ENCODE measurements at regions not wholly inside any gene's neighbourhood (a gene's known extent, or its start where the extent isn't known, plus 50 kb on each side); places are given as distances from the start of the nearest gene placed in this dataset.

DNA sequence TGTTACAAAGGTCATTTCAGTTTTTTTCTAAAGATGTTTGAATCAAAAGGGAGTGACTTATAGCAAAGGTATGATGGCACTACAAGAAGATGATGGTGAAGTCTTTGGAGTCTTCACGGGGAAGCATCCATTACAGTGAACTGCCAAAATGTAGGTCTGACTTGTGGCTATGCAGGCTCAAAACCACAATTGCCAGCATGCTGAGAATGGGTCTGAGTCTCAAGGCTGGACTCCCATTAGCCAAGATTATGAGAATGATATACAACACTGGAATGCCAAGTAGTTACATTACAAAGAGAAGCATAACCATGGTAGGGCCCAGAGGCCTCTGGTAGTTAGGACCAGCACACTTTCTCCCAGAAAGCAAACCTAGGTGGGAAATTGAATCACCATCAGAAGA lies 194.2 kb downstream of the MTHFS start:
- Mint-ChIP-seq H3K4me3 (ENCODE audit: low read depth) (no peak overlapping the region), H3K36me3 (ENCODE audit: insufficient read depth) (no peaks in the 10 kb centered on the region), H3K9me3 (ENCODE audit: low read depth) (peaks cover 6% of the 10 kb centered on the region), H3K27ac (no peak overlapping the region), H3K27me3 (no peaks in the 10 kb centered on the region), H3K4me1 (ENCODE audit: low read depth) (no peaks in the 10 kb centered on the region)
- TF ChIP-seq, protein P1, sequence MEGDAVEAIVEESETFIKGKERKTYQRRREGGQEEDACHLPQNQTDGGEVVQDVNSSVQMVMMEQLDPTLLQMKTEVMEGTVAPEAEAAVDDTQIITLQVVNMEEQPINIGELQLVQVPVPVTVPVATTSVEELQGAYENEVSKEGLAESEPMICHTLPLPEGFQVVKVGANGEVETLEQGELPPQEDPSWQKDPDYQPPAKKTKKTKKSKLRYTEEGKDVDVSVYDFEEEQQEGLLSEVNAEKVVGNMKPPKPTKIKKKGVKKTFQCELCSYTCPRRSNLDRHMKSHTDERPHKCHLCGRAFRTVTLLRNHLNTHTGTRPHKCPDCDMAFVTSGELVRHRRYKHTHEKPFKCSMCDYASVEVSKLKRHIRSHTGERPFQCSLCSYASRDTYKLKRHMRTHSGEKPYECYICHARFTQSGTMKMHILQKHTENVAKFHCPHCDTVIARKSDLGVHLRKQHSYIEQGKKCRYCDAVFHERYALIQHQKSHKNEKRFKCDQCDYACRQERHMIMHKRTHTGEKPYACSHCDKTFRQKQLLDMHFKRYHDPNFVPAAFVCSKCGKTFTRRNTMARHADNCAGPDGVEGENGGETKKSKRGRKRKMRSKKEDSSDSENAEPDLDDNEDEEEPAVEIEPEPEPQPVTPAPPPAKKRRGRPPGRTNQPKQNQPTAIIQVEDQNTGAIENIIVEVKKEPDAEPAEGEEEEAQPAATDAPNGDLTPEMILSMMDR (IDR thresholded peaks at IDR 0.05; ENCODE audit: unreplicated experiment) = no peak
- DNase-seq (ENCODE audit: low spot score, unreplicated experiment) = no peak

GRCh38 chr15:79721256-79721655 lies 175.6 kb downstream of the MTHFS start:
- H3K4me3 Mint-ChIP-seq (ENCODE audit: low read depth) = no peak overlapping the region
- peaks cover 11% of the 10 kb centered on the region for H3K27me3 Mint-ChIP-seq
- no peaks in the 10 kb centered on the region for H3K9me3 Mint-ChIP-seq (ENCODE audit: low read depth)
- TF ChIP-seq, protein P1 (IDR thresholded peaks at IDR 0.05; ENCODE audit: unreplicated experiment) = no peak
- no peak overlapping the region for H3K27ac Mint-ChIP-seq
- no peaks in the 10 kb centered on the region for H3K4me1 Mint-ChIP-seq (ENCODE audit: low read depth)
- no peaks in the 10 kb centered on the region for H3K36me3 Mint-ChIP-seq (ENCODE audit: insufficient read depth)
- DNase-seq (ENCODE audit: low spot score, unreplicated experiment) = no peak

DNA sequence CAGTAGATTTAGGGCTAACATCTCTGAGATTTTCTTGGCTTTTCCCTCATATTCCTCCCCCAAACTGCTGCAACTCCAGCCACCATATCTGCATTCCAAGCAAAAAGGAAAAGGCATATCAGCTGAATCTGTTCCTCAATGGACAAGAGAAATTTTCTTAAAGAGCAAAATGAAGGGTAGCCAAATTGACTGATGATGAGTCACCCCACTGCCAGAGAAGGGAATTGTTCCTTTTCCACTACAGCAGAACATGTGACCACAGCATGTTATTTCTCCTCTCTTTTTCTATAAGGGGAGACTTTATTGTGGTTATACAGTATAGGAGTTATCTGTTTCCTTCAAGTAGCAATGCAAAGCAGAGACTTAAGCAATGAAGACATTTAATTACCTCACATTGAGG lies 172.5 kb downstream of the MTHFS start:
- H3K4me1 Mint-ChIP-seq (ENCODE audit: low read depth) = no peaks in the 10 kb centered on the region
- no peaks in the 10 kb centered on the region for H3K36me3 Mint-ChIP-seq (ENCODE audit: insufficient read depth)
- H3K27ac Mint-ChIP-seq = no peak overlapping the region
- DNase-seq (ENCODE audit: low spot score, unreplicated experiment) = no peak
- no peak overlapping the region for H3K4me3 Mint-ChIP-seq (ENCODE audit: low read depth)
- TF ChIP-seq, protein P1 (IDR thresholded peaks at IDR 0.05; ENCODE audit: unreplicated experiment) = no peak
- H3K27me3 Mint-ChIP-seq = peaks cover 8% of the 10 kb centered on the region
- H3K9me3 Mint-ChIP-seq (ENCODE audit: low read depth) = no peaks in the 10 kb centered on the region

DNA sequence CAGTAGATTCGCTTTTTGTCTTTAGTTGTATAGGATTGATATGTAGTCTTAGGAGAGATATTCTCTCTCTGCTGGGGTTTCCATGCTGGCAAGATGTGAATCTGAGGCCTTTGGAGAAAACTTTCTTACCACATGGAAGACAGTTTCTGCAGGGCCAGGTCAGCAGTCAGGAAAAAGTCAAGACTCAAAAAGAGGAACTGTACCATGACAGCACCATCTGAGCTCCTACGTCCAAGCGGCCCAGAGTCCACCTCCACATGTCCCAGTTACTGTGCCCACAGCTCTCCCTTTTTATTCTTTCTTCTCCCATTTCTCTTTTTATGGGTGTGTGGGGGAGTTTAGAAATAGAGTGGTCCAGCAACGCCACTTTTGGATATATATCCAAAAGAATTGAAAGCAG lies 172.0 kb downstream of the MTHFS start:
- TF ChIP-seq, protein P1 (IDR thresholded peaks at IDR 0.05; ENCODE audit: unreplicated experiment) = no peak
- H3K27ac Mint-ChIP-seq = no peak overlapping the region
- no peak for DNase-seq (ENCODE audit: low spot score, unreplicated experiment)
- H3K27me3 Mint-ChIP-seq = peaks cover 8% of the 10 kb centered on the region
- H3K4me3 Mint-ChIP-seq (ENCODE audit: low read depth) = no peak overlapping the region
- H3K9me3 Mint-ChIP-seq (ENCODE audit: low read depth) = no peaks in the 10 kb centered on the region
- H3K4me1 Mint-ChIP-seq (ENCODE audit: low read depth) = no peaks in the 10 kb centered on the region
- H3K36me3 Mint-ChIP-seq (ENCODE audit: insufficient read depth) = no peaks in the 10 kb centered on the region

DNA sequence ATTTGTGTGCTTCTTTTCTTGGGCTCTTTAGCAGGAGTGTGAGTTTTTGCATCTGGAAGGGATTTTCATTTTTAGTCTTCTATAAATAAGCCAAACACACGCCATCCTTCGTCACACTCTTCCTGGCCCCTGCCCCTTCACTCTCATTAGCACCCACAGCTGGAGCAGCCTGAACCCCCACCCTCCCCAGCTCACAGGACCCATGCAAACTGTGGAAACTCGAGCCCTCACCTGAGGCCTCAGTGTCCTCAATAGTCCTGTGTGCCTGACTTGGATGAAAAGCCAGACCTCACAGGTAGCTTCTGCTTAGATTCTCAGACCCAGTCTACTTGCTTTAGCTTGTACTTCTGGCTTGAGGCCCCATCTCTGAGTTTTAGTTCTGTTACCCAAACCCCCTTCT lies 167.9 kb downstream of the MTHFS start:
- TF ChIP-seq, protein P1 (IDR thresholded peaks at IDR 0.05; ENCODE audit: unreplicated experiment) = no peak
- H3K27me3 Mint-ChIP-seq = peaks cover 2% of the 10 kb centered on the region
- DNase-seq (ENCODE audit: low spot score, unreplicated experiment) = no peak
- H3K4me1 Mint-ChIP-seq (ENCODE audit: low read depth) = no peaks in the 10 kb centered on the region
- no peak overlapping the region for H3K4me3 Mint-ChIP-seq (ENCODE audit: low read depth)
- H3K36me3 Mint-ChIP-seq (ENCODE audit: insufficient read depth) = no peaks in the 10 kb centered on the region
- no peak overlapping the region for H3K27ac Mint-ChIP-seq
- H3K9me3 Mint-ChIP-seq (ENCODE audit: low read depth) = no peaks in the 10 kb centered on the region

Measured in progenitor cell of endocrine pancreas (in vitro differentiated cells).